Progenitor cell of endocrine pancreas (in vitro differentiated cells): ENCODE measurements at regions not wholly inside any gene's neighbourhood (a gene's known extent, or its start where the extent isn't known, plus 50 kb on each side); places are given as distances from the start of the nearest gene placed in this dataset.

ENCODE experiments used
- DNase-seq: peaks from one replicate; pipeline ENCODE4 v3.0.0; 2021; ENCODE audit warnings: low spot score; ENCODE audit not compliant: unreplicated experiment
- H3K27ac Mint-ChIP-seq: 2 replicates; pipeline ENCODE4 v1.8.0; 2021; ENCODE audit warnings: mild to moderate bottlenecking, moderate library complexity, mixed read lengths
- H3K27me3 Mint-ChIP-seq: 2 replicates; pipeline ENCODE4 v1.8.0; 2021; ENCODE audit warnings: mixed read lengths
- H3K36me3 Mint-ChIP-seq: 2 replicates; pipeline ENCODE4 v1.8.0; 2022; ENCODE audit warnings: mixed read lengths; ENCODE audit not compliant: insufficient read depth
- H3K4me1 Mint-ChIP-seq: 2 replicates; pipeline ENCODE4 v1.8.0; 2021; ENCODE audit warnings: low read depth, mixed read lengths
- H3K4me3 Mint-ChIP-seq: 2 replicates; pipeline ENCODE4 v1.8.0; 2021; ENCODE audit warnings: low read depth, mild to moderate bottlenecking, moderate library complexity, mixed read lengths
- H3K9me3 Mint-ChIP-seq: 2 replicates; pipeline ENCODE4 v1.8.0; 2021; ENCODE audit warnings: low read depth, mixed read lengths
- CTCF ChIP-seq: fragments of 200-600 bp; sonication (generic); IDR thresholded peaks from one replicate; pipeline ENCODE4 v1.5.0; 2021; ENCODE audit warnings: antibody characterized with exemption, mild to moderate bottlenecking; ENCODE audit not compliant: unreplicated experiment

GRCh38 chr14:95397325-95397724 is 77.6 kb upstream of the CLMN start:
- TF ChIP-seq CTCF = no peak
- H3K4me1 Mint-ChIP-seq = no peaks in the 10 kb centered on the region

GRCh38 chr14:95396221-95396620 is 76.5 kb upstream of the CLMN start:
- Mint-ChIP-seq H3K9me3 (peaks cover 6% of the 10 kb centered on the region), H3K4me1 (no peaks in the 10 kb centered on the region), H3K27me3 (peaks cover 13% of the 10 kb centered on the region), H3K4me3 (no peak overlapping the region), H3K27ac (no peak overlapping the region), H3K36me3 (no peaks in the 10 kb centered on the region)
- DNase-seq = no peak
- TF ChIP-seq CTCF = no peak

More at GRCh38 chr14:95397325-95397724, 77.6 kb upstream of the CLMN start:
- peaks cover 6% of the 10 kb centered on the region for H3K9me3 Mint-ChIP-seq
- H3K4me3 Mint-ChIP-seq = no peak overlapping the region
- no peaks in the 10 kb centered on the region for H3K36me3 Mint-ChIP-seq
- no peak overlapping the region for H3K27ac Mint-ChIP-seq
- no peak for DNase-seq
- H3K27me3 Mint-ChIP-seq = peaks cover 8% of the 10 kb centered on the region

GRCh38 chr14:95395098-95395737 is 75.5 kb upstream of the CLMN start:
- Mint-ChIP-seq H3K4me1 (no peaks in the 10 kb centered on the region), H3K4me3 (no peak overlapping the region), H3K9me3 (peaks cover 6% of the 10 kb centered on the region), H3K27ac (no peak overlapping the region), H3K27me3 (peaks cover 14% of the 10 kb centered on the region), H3K36me3 (no peaks in the 10 kb centered on the region)
- DNase-seq = no peak
- no peak for TF ChIP-seq CTCF

GRCh38 chr14:95394297-95395097 is 74.8 kb upstream of the CLMN start:
- TF ChIP-seq CTCF = no peak
- H3K4me3 Mint-ChIP-seq = no peak overlapping the region
- H3K27me3 Mint-ChIP-seq = peaks cover 14% of the 10 kb centered on the region
- no peaks in the 10 kb centered on the region for H3K36me3 Mint-ChIP-seq
- H3K27ac Mint-ChIP-seq = no peak overlapping the region
- peaks cover 6% of the 10 kb centered on the region for H3K9me3 Mint-ChIP-seq
- H3K4me1 Mint-ChIP-seq = no peaks in the 10 kb centered on the region
- DNase-seq = no peak

GRCh38 chr14:95392841-95393240 is 73.1 kb upstream of the CLMN start:
- H3K4me1 Mint-ChIP-seq = no peaks in the 10 kb centered on the region
- H3K36me3 Mint-ChIP-seq = no peaks in the 10 kb centered on the region
- H3K27ac Mint-ChIP-seq = no peak overlapping the region
- peaks cover 8% of the 10 kb centered on the region for H3K9me3 Mint-ChIP-seq
- no peak for TF ChIP-seq CTCF
- peaks cover 20% of the 10 kb centered on the region for H3K27me3 Mint-ChIP-seq
- DNase-seq = no peak
- no peak overlapping the region for H3K4me3 Mint-ChIP-seq
